DOHH2 (cell line): ENCODE measurements at regions not wholly inside any gene's neighbourhood (a gene's known extent, or its start where the extent isn't known, plus 50 kb on each side); places are given as distances from the start of the nearest gene placed in this dataset.

Experiments used
- EZH2phosphoT487 ChIP-seq: fragments of 200-600 bp; sonication (generic); IDR thresholded peaks from 2 replicates; pipeline ENCODE4 v1.6.1; 2017; ENCODE audit warnings: borderline replicate concordance, mild to moderate bottlenecking, antibody characterized with exemption, low read length, moderate library complexity, mixed read lengths
- TF ChIP-seq, protein P1 (sequence below): fragments of 200-600 bp; sonication (generic); IDR thresholded peaks from one replicate; pipeline ENCODE4 v1.5.1; 2014; ENCODE audit warnings: antibody characterized with exemption, mild to moderate bottlenecking, low read depth, low read length; ENCODE audit not compliant: poor library complexity, severe bottlenecking

GRCh38 chr4:112735474-112735951 is 98.6 kb downstream of the LARP7 start:
- TF ChIP-seq, protein P1, sequence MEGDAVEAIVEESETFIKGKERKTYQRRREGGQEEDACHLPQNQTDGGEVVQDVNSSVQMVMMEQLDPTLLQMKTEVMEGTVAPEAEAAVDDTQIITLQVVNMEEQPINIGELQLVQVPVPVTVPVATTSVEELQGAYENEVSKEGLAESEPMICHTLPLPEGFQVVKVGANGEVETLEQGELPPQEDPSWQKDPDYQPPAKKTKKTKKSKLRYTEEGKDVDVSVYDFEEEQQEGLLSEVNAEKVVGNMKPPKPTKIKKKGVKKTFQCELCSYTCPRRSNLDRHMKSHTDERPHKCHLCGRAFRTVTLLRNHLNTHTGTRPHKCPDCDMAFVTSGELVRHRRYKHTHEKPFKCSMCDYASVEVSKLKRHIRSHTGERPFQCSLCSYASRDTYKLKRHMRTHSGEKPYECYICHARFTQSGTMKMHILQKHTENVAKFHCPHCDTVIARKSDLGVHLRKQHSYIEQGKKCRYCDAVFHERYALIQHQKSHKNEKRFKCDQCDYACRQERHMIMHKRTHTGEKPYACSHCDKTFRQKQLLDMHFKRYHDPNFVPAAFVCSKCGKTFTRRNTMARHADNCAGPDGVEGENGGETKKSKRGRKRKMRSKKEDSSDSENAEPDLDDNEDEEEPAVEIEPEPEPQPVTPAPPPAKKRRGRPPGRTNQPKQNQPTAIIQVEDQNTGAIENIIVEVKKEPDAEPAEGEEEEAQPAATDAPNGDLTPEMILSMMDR = no peak
- no peak for TF ChIP-seq EZH2phosphoT487
